ENCODE measurements at regions not wholly inside any gene's neighbourhood (a gene's known extent, or its start where the extent isn't known, plus 50 kb on each side); places are given as distances from the start of the nearest gene placed in this dataset.

GRCh38 chr2:216925636-216926366 is 65.9 kb upstream of the TNP1 start:
- Histone ChIP-seq H3K36me3 (ENCODE audit: control insufficient read depth, insufficient read depth, low read length) (no peaks in the 10 kb centered on the region), H3K4me1 (ENCODE audit: control insufficient read depth, insufficient read depth, low read length) (no peaks in the 10 kb centered on the region), H3K9me3 (ENCODE audit: control insufficient read depth, insufficient read depth, low read length) (no peaks in the 10 kb centered on the region), H3K4me3 (ENCODE audit: low read depth, low read length) (no peak overlapping the region), H3K27me3 (ENCODE audit: control insufficient read depth, insufficient read depth, low read length) (no peaks in the 10 kb centered on the region), H3K27ac (ENCODE audit: low read depth, low read length) (no peak overlapping the region)
- WGBS (ENCODE audit: insufficient coverage): 43% methylated on average over 2 of the region's 6 CpGs
- no peak for DNase-seq (ENCODE audit: low read depth in 4 of 6, low spot score in 6 of 6)

GRCh38 chr2:216925006-216925405 is 65.1 kb upstream of the TNP1 start:
- no peaks in the 10 kb centered on the region for H3K9me3 ChIP-seq (ENCODE audit: control insufficient read depth, insufficient read depth, low read length)
- H3K4me1 ChIP-seq (ENCODE audit: control insufficient read depth, insufficient read depth, low read length): peaks cover 2% of the 10 kb centered on the region
- H3K36me3 ChIP-seq (ENCODE audit: control insufficient read depth, insufficient read depth, low read length): no peaks in the 10 kb centered on the region
- H3K27ac ChIP-seq (ENCODE audit: low read depth, low read length): no peak overlapping the region
- WGBS (ENCODE audit: insufficient coverage): 86% methylated on average over 3 of the region's 4 CpGs
- H3K27me3 ChIP-seq (ENCODE audit: control insufficient read depth, insufficient read depth, low read length): no peaks in the 10 kb centered on the region
- DNase-seq (ENCODE audit: low read depth in 4 of 6, low spot score in 6 of 6): no peak
- H3K4me3 ChIP-seq (ENCODE audit: low read depth, low read length): no peak overlapping the region

DNA sequence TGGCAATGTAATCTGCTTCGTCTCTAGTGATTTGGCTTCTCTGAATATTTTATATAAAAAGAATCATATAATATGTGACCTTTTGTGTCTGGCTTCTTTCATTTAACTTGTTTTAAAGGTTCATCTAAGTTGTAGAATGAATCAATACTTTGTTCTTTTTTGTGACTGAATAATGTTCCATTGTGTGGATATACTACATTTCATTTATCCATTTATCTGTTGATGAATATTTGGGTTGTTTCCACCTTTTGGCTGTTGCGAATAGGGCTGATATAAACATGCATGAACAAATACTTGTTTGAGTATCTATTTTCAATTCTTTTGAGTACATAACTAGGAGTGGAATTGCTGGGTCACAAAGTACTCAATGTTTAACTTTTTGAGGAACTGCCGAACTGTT is 63.8 kb upstream of the TNP1 start:
- WGBS (ENCODE audit: insufficient coverage): no CpG with 5 or more reads among the region's 3 CpGs

GRCh38 chr2:216922175-216922780 is 62.4 kb upstream of the TNP1 start:
- H3K27ac ChIP-seq (ENCODE audit: low read depth, low read length): no peak overlapping the region
- peaks cover 4% of the 10 kb centered on the region for H3K4me1 ChIP-seq (ENCODE audit: control insufficient read depth, insufficient read depth, low read length)
- DNase-seq (ENCODE audit: low read depth in 4 of 6, low spot score in 6 of 6): no peak
- no peaks in the 10 kb centered on the region for H3K9me3 ChIP-seq (ENCODE audit: control insufficient read depth, insufficient read depth, low read length)
- H3K36me3 ChIP-seq (ENCODE audit: control insufficient read depth, insufficient read depth, low read length): no peaks in the 10 kb centered on the region
- no peak overlapping the region for H3K4me3 ChIP-seq (ENCODE audit: low read depth, low read length)
- H3K27me3 ChIP-seq (ENCODE audit: control insufficient read depth, insufficient read depth, low read length): no peaks in the 10 kb centered on the region
- 83% methylated on average over 1 of the region's 6 CpGs for WGBS (ENCODE audit: insufficient coverage)

More for the DNA sequence above, 63.8 kb upstream of the TNP1 start:
- Histone ChIP-seq H3K36me3 (ENCODE audit: control insufficient read depth, insufficient read depth, low read length) (no peaks in the 10 kb centered on the region), H3K4me1 (ENCODE audit: control insufficient read depth, insufficient read depth, low read length) (peaks cover 4% of the 10 kb centered on the region), H3K27me3 (ENCODE audit: control insufficient read depth, insufficient read depth, low read length) (no peaks in the 10 kb centered on the region), H3K27ac (ENCODE audit: low read depth, low read length) (no peak overlapping the region), H3K4me3 (ENCODE audit: low read depth, low read length) (no peak overlapping the region), H3K9me3 (ENCODE audit: control insufficient read depth, insufficient read depth, low read length) (no peaks in the 10 kb centered on the region)
- DNase-seq (ENCODE audit: low read depth in 4 of 6, low spot score in 6 of 6): no peak

GRCh38 chr2:216920937-216921456 is 61.1 kb upstream of the TNP1 start:
- no peaks in the 10 kb centered on the region for H3K9me3 ChIP-seq (ENCODE audit: control insufficient read depth, insufficient read depth, low read length)
- H3K4me3 ChIP-seq (ENCODE audit: low read depth, low read length): no peak overlapping the region
- no peak overlapping the region for H3K27ac ChIP-seq (ENCODE audit: low read depth, low read length)
- peaks cover 4% of the 10 kb centered on the region for H3K4me1 ChIP-seq (ENCODE audit: control insufficient read depth, insufficient read depth, low read length)
- no peak for DNase-seq (ENCODE audit: low read depth in 4 of 6, low spot score in 6 of 6)
- H3K27me3 ChIP-seq (ENCODE audit: control insufficient read depth, insufficient read depth, low read length): no peaks in the 10 kb centered on the region
- 76% methylated on average over 9 of the region's 10 CpGs for WGBS (ENCODE audit: insufficient coverage)
- H3K36me3 ChIP-seq (ENCODE audit: control insufficient read depth, insufficient read depth, low read length): no peaks in the 10 kb centered on the region

DNA sequence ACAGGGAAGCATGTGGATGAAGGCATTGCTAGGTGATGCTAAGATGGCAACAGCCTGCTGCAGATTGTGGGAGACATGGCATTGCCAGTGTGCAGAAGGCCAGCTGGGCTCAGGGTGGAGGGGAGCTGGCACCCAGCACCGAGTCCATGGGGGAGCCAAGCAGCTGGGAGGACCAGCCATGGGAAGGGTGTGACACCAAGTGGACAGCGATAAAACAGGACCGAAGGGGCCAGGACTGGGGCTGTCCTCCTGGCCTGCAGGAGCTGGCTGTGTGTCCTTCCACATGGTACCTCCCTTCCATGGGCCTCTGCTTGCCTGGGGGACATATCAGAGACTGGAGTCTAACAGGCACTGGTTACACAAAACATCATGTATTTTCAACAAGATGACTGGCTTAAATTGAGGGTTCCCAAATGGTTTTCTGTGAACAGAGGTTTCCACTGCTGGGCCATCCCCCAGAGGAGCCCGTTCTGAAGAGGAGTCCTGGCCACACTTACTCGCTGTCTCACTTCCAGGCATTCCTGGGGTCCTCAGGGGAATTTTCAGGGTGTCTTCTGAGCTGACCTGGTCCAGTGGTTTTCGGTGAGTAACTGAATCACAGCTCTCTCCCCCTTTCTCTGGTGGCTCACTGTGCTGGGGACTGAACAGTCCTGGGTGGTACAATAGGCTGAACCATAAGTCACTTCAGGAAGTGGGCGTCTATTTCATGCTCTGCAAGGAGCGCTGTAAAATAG is 60.4 kb upstream of the TNP1 start:
- Histone ChIP-seq H3K9me3 (ENCODE audit: control insufficient read depth, insufficient read depth, low read length) (no peaks in the 10 kb centered on the region), H3K4me1 (ENCODE audit: control insufficient read depth, insufficient read depth, low read length) (peaks cover 4% of the 10 kb centered on the region), H3K27ac (ENCODE audit: low read depth, low read length) (no peak overlapping the region), H3K36me3 (ENCODE audit: control insufficient read depth, insufficient read depth, low read length) (no peaks in the 10 kb centered on the region), H3K4me3 (ENCODE audit: low read depth, low read length) (no peak overlapping the region), H3K27me3 (ENCODE audit: control insufficient read depth, insufficient read depth, low read length) (no peaks in the 10 kb centered on the region)
- 81% methylated on average over 6 of the region's 8 CpGs for WGBS (ENCODE audit: insufficient coverage)
- DNase-seq (ENCODE audit: low read depth in 4 of 6, low spot score in 6 of 6): no peak

- Histone ChIP-seq H3K4me1 (ENCODE audit: control insufficient read depth, insufficient read depth, low read length) (peaks cover 4% of the 10 kb centered on the region), H3K9me3 (ENCODE audit: control insufficient read depth, insufficient read depth, low read length) (no peaks in the 10 kb centered on the region), H3K4me3 (ENCODE audit: low read depth, low read length) (no peak overlapping the region), H3K27ac (ENCODE audit: low read depth, low read length) (no peak overlapping the region), H3K36me3 (ENCODE audit: control insufficient read depth, insufficient read depth, low read length) (no peaks in the 10 kb centered on the region), H3K27me3 (ENCODE audit: control insufficient read depth, insufficient read depth, low read length) (no peaks in the 10 kb centered on the region)
- 91% methylated on average over 5 of the region's 6 CpGs for WGBS (ENCODE audit: insufficient coverage)
- DNase-seq (ENCODE audit: low read depth in 4 of 6, low spot score in 6 of 6): no peak
Observed at GRCh38 chr2:216918088-216918680, 58.3 kb upstream of the TNP1 start.

- Histone ChIP-seq H3K4me1 (ENCODE audit: control insufficient read depth, insufficient read depth, low read length) (peaks cover 4% of the 10 kb centered on the region), H3K27me3 (ENCODE audit: control insufficient read depth, insufficient read depth, low read length) (no peaks in the 10 kb centered on the region), H3K36me3 (ENCODE audit: control insufficient read depth, insufficient read depth, low read length) (no peaks in the 10 kb centered on the region), H3K9me3 (ENCODE audit: control insufficient read depth, insufficient read depth, low read length) (no peaks in the 10 kb centered on the region), H3K4me3 (ENCODE audit: low read depth, low read length) (no peak overlapping the region), H3K27ac (ENCODE audit: low read depth, low read length) (no peak overlapping the region)
- WGBS (ENCODE audit: insufficient coverage): 88% methylated on average over 1 of the region's 3 CpGs
- no peak for DNase-seq (ENCODE audit: low read depth in 4 of 6, low spot score in 6 of 6)
Observed at GRCh38 chr2:216916956-216917650, 57.2 kb upstream of the TNP1 start.

DNA sequence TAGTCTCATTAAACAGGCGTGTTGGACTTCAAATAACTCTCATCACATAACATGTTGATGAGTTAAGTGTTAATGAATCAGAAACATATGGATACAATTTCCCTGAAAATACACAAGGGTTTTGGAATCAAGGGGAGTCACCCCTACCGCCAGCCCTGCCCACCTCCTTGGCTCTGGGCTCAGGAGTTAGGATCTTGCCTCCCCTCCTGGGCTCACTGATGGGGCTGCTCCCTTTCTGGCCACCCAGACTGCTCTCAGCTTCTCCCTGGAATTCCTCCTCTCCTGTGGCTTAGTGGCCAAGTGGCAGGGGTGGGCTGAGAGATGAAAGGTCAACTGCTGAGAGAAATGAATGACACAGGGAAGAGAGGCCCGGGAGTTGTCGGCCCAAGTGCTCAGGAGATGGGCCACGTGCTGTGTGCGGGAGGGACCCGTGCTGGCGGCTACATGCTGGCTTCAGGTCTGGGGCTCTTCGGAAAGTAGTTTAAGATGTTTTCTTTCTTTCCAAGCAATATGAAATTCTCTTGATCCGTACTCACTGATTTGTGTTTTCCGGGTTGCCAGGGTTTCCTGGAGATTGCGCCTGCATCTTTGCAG is 55.8 kb upstream of the TNP1 start:
- Histone ChIP-seq H3K4me3 (ENCODE audit: low read depth, low read length) (no peak overlapping the region), H3K27ac (ENCODE audit: low read depth, low read length) (no peak overlapping the region), H3K27me3 (ENCODE audit: control insufficient read depth, insufficient read depth, low read length) (no peaks in the 10 kb centered on the region), H3K4me1 (ENCODE audit: control insufficient read depth, insufficient read depth, low read length) (peaks cover 4% of the 10 kb centered on the region), H3K36me3 (ENCODE audit: control insufficient read depth, insufficient read depth, low read length) (no peaks in the 10 kb centered on the region), H3K9me3 (ENCODE audit: control insufficient read depth, insufficient read depth, low read length) (no peaks in the 10 kb centered on the region)
- no peak for DNase-seq (ENCODE audit: low read depth in 4 of 6, low spot score in 6 of 6)
- WGBS (ENCODE audit: insufficient coverage): 87% methylated on average over 11 of the region's 12 CpGs

All from spinal cord (tissue), 9 donors.